GM20000 (cell line): ENCODE measurements at regions not wholly inside any gene's neighbourhood (a gene's known extent, or its start where the extent isn't known, plus 50 kb on each side); places are given as distances from the start of the nearest gene placed in this dataset.

Experiments
- DNase-seq: peaks from one replicate; pipeline ENCODE4 v3.0.0; 2012; ENCODE audit warnings: low spot score
- CTCF ChIP-seq: IDR thresholded peaks from 2 replicates; pipeline ENCODE4 v1.5.1; 2012; ENCODE audit warnings: mild to moderate bottlenecking, control low read depth; ENCODE audit errors: extremely low read depth, missing control alignments

GRCh38 chr9:118527261-118527660, 823.1 kb downstream of the TLR4 start:
- TF ChIP-seq CTCF = no peak
- DNase-seq = no peak

GRCh38 chr9:118529210-118529609, 825.0 kb downstream of the TLR4 start:
- peak; percentile 6 for DNase-seq

GRCh38 chr9:118529624-118530214, 825.5 kb downstream of the TLR4 start:
- peak; percentile 21 for DNase-seq
- no peak for TF ChIP-seq CTCF

More at GRCh38 chr9:118529210-118529609, 825.0 kb downstream of the TLR4 start:
- no peak for TF ChIP-seq CTCF

GRCh38 chr9:118532592-118532991, 828.4 kb downstream of the TLR4 start:
- no peak for TF ChIP-seq CTCF
- DNase-seq = no peak

GRCh38 chr9:118533101-118533500, 828.9 kb downstream of the TLR4 start:
- no peak for DNase-seq
- TF ChIP-seq CTCF = no peak

- no peak for TF ChIP-seq CTCF
- DNase-seq = no peak
Measured at GRCh38 chr9:118533850-118534249, 829.6 kb downstream of the TLR4 start.

GRCh38 chr9:118536153-118536552, 832.0 kb downstream of the TLR4 start:
- DNase-seq = no peak

More at GRCh38 chr9:118536153-118536552, 832.0 kb downstream of the TLR4 start:
- TF ChIP-seq CTCF = no peak
